ENCODE measurements at regions not wholly inside any gene's neighbourhood (a gene's known extent, or its start where the extent isn't known, plus 50 kb on each side); places are given as distances from the start of the nearest gene placed in this dataset.

GRCh38 chr10:113345826-113346624 lies 206.8 kb upstream of the HABP2 start:
- no peak for TF ChIP-seq ZNF501 (tag by site-specific recombination; IDR thresholded peaks at IDR 0.05)
- no peak for TF ChIP-seq TRIM28 (IDR thresholded peaks at IDR 0.05; ENCODE audit: borderline replicate concordance, low read length)
- TF ChIP-seq CTCF (tag by site-specific recombination; IDR thresholded peaks at IDR 0.05), result no peak
- no peak for TF ChIP-seq REST (tag by site-specific recombination; IDR thresholded peaks at IDR 0.05)
- TF ChIP-seq KLF1 (tag by site-specific recombination; IDR thresholded peaks at IDR 0.05), result no peak
- TF ChIP-seq YY1 (tag by site-specific recombination; IDR thresholded peaks at IDR 0.05), result no peak
- no peak for TF ChIP-seq ZNF513 (tag by site-specific recombination; IDR thresholded peaks at IDR 0.05)
- no peak for TF ChIP-seq SALL2 (tag by site-specific recombination; IDR thresholded peaks at IDR 0.05; ENCODE audit: borderline replicate concordance)
- TF ChIP-seq ZNF248 (tag by site-specific recombination; IDR thresholded peaks at IDR 0.05), result no peak
- no peak for TF ChIP-seq ZNF518A (tag by site-specific recombination; conservative IDR thresholded peaks at IDR 0.05; ENCODE audit: low read depth)
- TF ChIP-seq ZNF670 (tag by site-specific recombination; IDR thresholded peaks at IDR 0.05; ENCODE audit: low read depth), result no peak
- no peak for TF ChIP-seq ZNF707 (tag by site-specific recombination; IDR thresholded peaks at IDR 0.05)
- TF ChIP-seq PRDM1 (tag by site-specific recombination; IDR thresholded peaks at IDR 0.05), result no peak
- TF ChIP-seq MEIS1 (CRISPR knock-in tag; IDR thresholded peaks at IDR 0.05; ENCODE audit: borderline replicate concordance), result no peak

All from HEK293 (cell line).